ENCODE measurements at regions not wholly inside any gene's neighbourhood (a gene's known extent, or its start where the extent isn't known, plus 50 kb on each side); places are given as distances from the start of the nearest gene placed in this dataset.

DNA sequence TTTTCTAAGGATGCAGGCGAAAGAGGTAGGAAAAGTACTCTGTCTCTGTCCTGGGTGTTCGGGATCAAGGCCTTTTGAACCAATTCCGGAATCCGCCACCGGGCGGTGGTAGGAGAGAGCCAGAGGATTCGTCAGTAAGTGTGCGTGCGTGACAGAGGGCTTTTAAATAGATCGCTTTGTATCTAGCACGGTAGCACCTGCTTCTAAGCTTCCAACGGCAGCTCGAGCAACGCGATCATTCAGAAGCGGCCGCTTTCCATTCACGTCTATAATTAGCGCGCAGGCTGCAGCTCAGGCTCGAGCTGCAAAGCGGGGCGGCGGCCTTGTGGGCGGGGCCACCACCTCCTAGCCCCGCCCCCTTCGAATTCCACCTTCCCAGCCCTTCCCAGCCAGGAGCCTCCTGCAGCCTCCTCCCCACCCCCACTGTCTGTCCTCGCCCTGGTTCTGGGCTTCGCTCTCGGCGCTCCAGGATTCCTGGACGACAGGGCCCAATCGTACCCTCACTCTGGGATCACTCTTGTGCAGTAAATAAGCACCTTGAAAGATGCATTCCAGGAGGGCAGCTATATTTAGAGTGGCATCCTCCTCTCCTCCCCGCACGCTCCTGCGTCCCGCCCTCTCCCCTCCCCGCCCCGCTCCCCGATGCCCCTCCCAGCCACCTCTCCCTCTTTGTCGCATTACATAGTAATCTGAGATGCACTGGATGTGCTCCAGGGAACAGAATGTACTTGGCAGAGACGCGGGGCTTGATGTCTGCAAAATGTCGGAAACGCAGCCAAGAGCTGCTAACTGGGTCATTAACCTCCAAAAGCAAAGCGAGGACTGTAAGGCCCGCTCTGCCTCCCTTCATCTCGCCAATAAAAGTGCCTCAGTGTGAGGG, 224.1 kb upstream of the TPRG1 start:
- TF ChIP-seq, protein P1, sequence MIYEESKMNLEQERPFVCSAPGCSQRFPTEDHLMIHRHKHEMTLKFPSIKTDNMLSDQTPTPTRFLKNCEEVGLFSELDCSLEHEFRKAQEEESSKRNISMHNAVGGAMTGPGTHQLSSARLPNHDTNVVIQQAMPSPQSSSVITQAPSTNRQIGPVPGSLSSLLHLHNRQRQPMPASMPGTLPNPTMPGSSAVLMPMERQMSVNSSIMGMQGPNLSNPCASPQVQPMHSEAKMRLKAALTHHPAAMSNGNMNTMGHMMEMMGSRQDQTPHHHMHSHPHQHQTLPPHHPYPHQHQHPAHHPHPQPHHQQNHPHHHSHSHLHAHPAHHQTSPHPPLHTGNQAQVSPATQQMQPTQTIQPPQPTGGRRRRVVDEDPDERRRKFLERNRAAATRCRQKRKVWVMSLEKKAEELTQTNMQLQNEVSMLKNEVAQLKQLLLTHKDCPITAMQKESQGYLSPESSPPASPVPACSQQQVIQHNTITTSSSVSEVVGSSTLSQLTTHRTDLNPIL (CRISPR knock-in tag; IDR thresholded peaks at IDR 0.05; ENCODE audit: low read depth), result no peak
- TF ChIP-seq GLIS3 (CRISPR knock-in tag; IDR thresholded peaks at IDR 0.05), result no peak
- TF ChIP-seq, protein P2, sequence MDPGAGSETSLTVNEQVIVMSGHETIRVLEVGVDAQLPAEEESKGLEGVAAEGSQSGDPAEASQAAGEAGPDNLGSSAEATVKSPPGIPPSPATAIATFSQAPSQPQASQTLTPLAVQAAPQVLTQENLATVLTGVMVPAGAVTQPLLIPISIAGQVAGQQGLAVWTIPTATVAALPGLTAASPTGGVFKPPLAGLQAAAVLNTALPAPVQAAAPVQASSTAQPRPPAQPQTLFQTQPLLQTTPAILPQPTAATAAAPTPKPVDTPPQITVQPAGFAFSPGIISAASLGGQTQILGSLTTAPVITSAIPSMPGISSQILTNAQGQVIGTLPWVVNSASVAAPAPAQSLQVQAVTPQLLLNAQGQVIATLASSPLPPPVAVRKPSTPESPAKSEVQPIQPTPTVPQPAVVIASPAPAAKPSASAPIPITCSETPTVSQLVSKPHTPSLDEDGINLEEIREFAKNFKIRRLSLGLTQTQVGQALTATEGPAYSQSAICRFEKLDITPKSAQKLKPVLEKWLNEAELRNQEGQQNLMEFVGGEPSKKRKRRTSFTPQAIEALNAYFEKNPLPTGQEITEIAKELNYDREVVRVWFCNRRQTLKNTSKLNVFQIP (CRISPR knock-in tag; IDR thresholded peaks at IDR 0.05; ENCODE audit: borderline replicate concordance, low read depth), result no peak
- TF ChIP-seq, protein P3, sequence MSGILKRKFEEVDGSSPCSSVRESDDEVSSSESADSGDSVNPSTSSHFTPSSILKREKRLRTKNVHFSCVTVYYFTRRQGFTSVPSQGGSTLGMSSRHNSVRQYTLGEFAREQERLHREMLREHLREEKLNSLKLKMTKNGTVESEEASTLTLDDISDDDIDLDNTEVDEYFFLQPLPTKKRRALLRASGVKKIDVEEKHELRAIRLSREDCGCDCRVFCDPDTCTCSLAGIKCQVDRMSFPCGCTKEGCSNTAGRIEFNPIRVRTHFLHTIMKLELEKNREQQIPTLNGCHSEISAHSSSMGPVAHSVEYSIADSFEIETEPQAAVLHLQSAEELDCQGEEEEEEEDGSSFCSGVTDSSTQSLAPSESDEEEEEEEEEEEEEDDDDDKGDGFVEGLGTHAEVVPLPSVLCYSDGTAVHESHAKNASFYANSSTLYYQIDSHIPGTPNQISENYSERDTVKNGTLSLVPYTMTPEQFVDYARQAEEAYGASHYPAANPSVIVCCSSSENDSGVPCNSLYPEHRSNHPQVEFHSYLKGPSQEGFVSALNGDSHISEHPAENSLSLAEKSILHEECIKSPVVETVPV (CRISPR knock-in tag; IDR thresholded peaks at IDR 0.05), result no peak
